Gastroesophageal sphincter (tissue), 3 donors: ENCODE measurements at regions not wholly inside any gene's neighbourhood (a gene's known extent, or its start where the extent isn't known, plus 50 kb on each side); places are given as distances from the start of the nearest gene placed in this dataset.

Source experiments
- CTCF ChIP-seq, 4 experiments: fragments of 200-600 bp in 2 of 4; fragments of 450-650 bp in 2 of 4; sonication (generic) in 1 of 4; IDR thresholded peaks; one replicate each; pipeline ENCODE4 v1.5.1; 2017 to 2019; ENCODE audit warnings: antibody characterized with exemption in 4 of 4, mild to moderate bottlenecking in 2 of 4, moderate library complexity in 2 of 4
- POLR2A ChIP-seq, 2 donors: fragments of 450-650 bp; IDR thresholded peaks; one replicate each; pipeline ENCODE4 v1.6.1; 2017; ENCODE audit warnings: antibody characterized with exemption in 2 of 2, mild to moderate bottlenecking in 2 of 2, moderate library complexity in 1 of 2

GRCh38 chr4:14862891-14863290 lies 139.4 kb upstream of the CPEB2 start:
- no peak for TF ChIP-seq CTCF (IDR thresholded peaks at IDR 0.05)
- no peak for TF ChIP-seq POLR2A (IDR thresholded peaks at IDR 0.05)
